Tibial artery (tissue), 4 donors: ENCODE measurements at regions not wholly inside any gene's neighbourhood (a gene's known extent, or its start where the extent isn't known, plus 50 kb on each side); places are given as distances from the start of the nearest gene placed in this dataset.

Source experiments
- DNase-seq, 2 donors: peaks; one replicate each; pipeline ENCODE4 v3.0.0-alpha.2; 2019
- H3K27ac ChIP-seq, 2 donors: fragments of 200-600 bp; sonication (generic) in 1 of 2; 1 replicate in 1 of 2; 2 replicates in 1 of 2; pipeline ENCODE4 v1.5.1; 2018 to 2019; ENCODE audit warnings: mild to moderate bottlenecking in 1 of 2
- H3K27me3 ChIP-seq, 2 donors: fragments of 200-600 bp; sonication (generic) in 1 of 2; one replicate each; pipeline versions ENCODE4 v1.5.1 to v1.6.0; 2016 to 2019
- H3K36me3 ChIP-seq, 3 donors: fragments of 200-600 bp; sonication (generic) in 2 of 3; one replicate each; pipeline ENCODE4 v1.5.1; 2016 to 2019; ENCODE audit warnings: mild to moderate bottlenecking in 2 of 3
- H3K4me1 ChIP-seq, 4 donors: fragments of 200-600 bp; sonication (generic) in 2 of 4; 1 replicate in 3 of 4; 2 replicates in 1 of 4; pipeline ENCODE4 v1.5.1; 2016 to 2019
- H3K4me3 ChIP-seq, 2 donors: fragments of 200-600 bp; sonication (generic) in 1 of 2; 1 replicate in 1 of 2; 2 replicates in 1 of 2; pipeline ENCODE4 v1.5.1; 2018 to 2019; ENCODE audit warnings: mild to moderate bottlenecking in 2 of 2
- H3K9me3 ChIP-seq, 3 donors: fragments of 200-600 bp; sonication (generic) in 1 of 3; one replicate each; pipeline ENCODE4 v1.5.1; 2016 to 2019
- CTCF ChIP-seq, 2 experiments: fragments of 200-600 bp in 1 of 2; fragments of 450-650 bp in 1 of 2; IDR thresholded peaks; one replicate each; pipeline ENCODE4 v1.5.1; 2017 to 2019; ENCODE audit warnings: antibody characterized with exemption in 2 of 2, mild to moderate bottlenecking in 1 of 2, moderate library complexity in 1 of 2
- intact Hi-C: fragments of 100-400 bp; cut with DNase I; formaldehyde crosslinking; loops from one replicate; pipeline ENCODE4 v1.15.0; 2023; ENCODE audit warnings: low total_unique reads

GRCh38 chr9:73077625-73078030, 74.0 kb upstream of the ANXA1 start:
- intact Hi-C loops = no loop called here

GRCh38 chr9:73076970-73077369, 74.7 kb upstream of the ANXA1 start:
- TF ChIP-seq CTCF (IDR thresholded peaks at IDR 0.05) = no peak
- no peaks in the 10 kb centered on the region for H3K9me3 ChIP-seq
- no peaks in the 10 kb centered on the region for H3K27me3 ChIP-seq

More at GRCh38 chr9:73077625-73078030, 74.0 kb upstream of the ANXA1 start:
- no peak overlapping the region for H3K27ac ChIP-seq
- no peaks in the 10 kb centered on the region for H3K9me3 ChIP-seq
- no peak for DNase-seq
- no peak overlapping the region for H3K4me3 ChIP-seq
- H3K27me3 ChIP-seq = no peaks in the 10 kb centered on the region
- peaks cover 0 to 56% (median 22%) of the 10 kb centered on the region in 4 donors for H3K4me1 ChIP-seq
- no peak for TF ChIP-seq CTCF (IDR thresholded peaks at IDR 0.05)
- H3K36me3 ChIP-seq = no peaks in the 10 kb centered on the region

GRCh38 chr9:73074176-73074708, 77.4 kb upstream of the ANXA1 start:
- Histone ChIP-seq H3K27me3 (no peaks in the 10 kb centered on the region), H3K36me3 (no peaks in the 10 kb centered on the region), H3K27ac (peak overlapping the region; percentile 61 to 62), H3K9me3 (no peaks in the 10 kb centered on the region), H3K4me1 (peaks cover 0 to 31% (median 8%) of the 10 kb centered on the region in 4 donors), H3K4me3 (no peak overlapping the region)
- no peak for TF ChIP-seq CTCF (IDR thresholded peaks at IDR 0.05)
- intact Hi-C loops = no loop called here
- no peak for DNase-seq

More at GRCh38 chr9:73076970-73077369, 74.7 kb upstream of the ANXA1 start:
- intact Hi-C loops = no loop called here
- H3K36me3 ChIP-seq = no peaks in the 10 kb centered on the region
- H3K27ac ChIP-seq = no peak overlapping the region
- H3K4me1 ChIP-seq = peaks cover 0 to 58% (median 22%) of the 10 kb centered on the region in 4 donors
- H3K4me3 ChIP-seq = no peak overlapping the region
- DNase-seq = no peak

- DNase-seq = no peak
Measured at GRCh38 chr9:73073337-73074175, 78.1 kb upstream of the ANXA1 start.

GRCh38 chr9:73067074-73067473, 84.6 kb upstream of the ANXA1 start:
- DNase-seq = no peak
- no peaks in the 10 kb centered on the region for H3K27me3 ChIP-seq
- no peaks in the 10 kb centered on the region for H3K36me3 ChIP-seq
- TF ChIP-seq CTCF (IDR thresholded peaks at IDR 0.05) = no peak
- H3K4me3 ChIP-seq = no peak overlapping the region
- intact Hi-C loops = no loop called here
- H3K27ac ChIP-seq = no peak overlapping the region
- H3K9me3 ChIP-seq = no peaks in the 10 kb centered on the region
- H3K4me1 ChIP-seq = no peaks in the 10 kb centered on the region

More at GRCh38 chr9:73073337-73074175, 78.1 kb upstream of the ANXA1 start:
- intact Hi-C loops = no loop called here
- Histone ChIP-seq H3K4me3 (no peak overlapping the region), H3K27ac (peak overlapping the region; percentile 61 to 62), H3K27me3 (no peaks in the 10 kb centered on the region), H3K4me1 (peaks cover 0 to 29% (median 8%) of the 10 kb centered on the region in 4 donors), H3K36me3 (no peaks in the 10 kb centered on the region), H3K9me3 (no peaks in the 10 kb centered on the region)
- no peak for TF ChIP-seq CTCF (IDR thresholded peaks at IDR 0.05)
